Heart left ventricle (tissue), 13 donors: ENCODE measurements at regions not wholly inside any gene's neighbourhood (a gene's known extent, or its start where the extent isn't known, plus 50 kb on each side); places are given as distances from the start of the nearest gene placed in this dataset.

Experiments used
- CTCF ChIP-seq, 12 donors: fragments of 200-600 bp; sonication (generic) in 4 of 12; IDR thresholded peaks; one replicate each; pipeline versions ENCODE4 v1.5.0 to v1.8.0; 2018 to 2022; ENCODE audit warnings: antibody characterized with exemption in 12 of 12, mild to moderate bottlenecking in 5 of 12
- POLR2A ChIP-seq, 2 donors: fragments of 450-650 bp; IDR thresholded peaks; one replicate each; pipeline ENCODE4 v1.6.1; 2017; ENCODE audit warnings: antibody characterized with exemption in 2 of 2, mild to moderate bottlenecking in 2 of 2, moderate library complexity in 2 of 2
- donor health status: ischemic (EF 13 %, LVEDD 7.1; RV severe dilation, severe dysfunction).
- donor health status: DM: no; HTN: yes; CAD: no.
- donor health status: DM: no; HTN: no; CAD: no.
- donor health status: ischemic (EF 25% LVEDD 6.9; RV normal size, moderate dysfunction).
- donor health status: ischemic (EF 25% LVEDD 5.7; RV mildly dilated, moderate dysfunction).
- donor health status: ischemic (EF 35%, LVEDD 5.7; RV mildly dilated, moderate dysfunction).
- donor health status: nonischemic (EF 11% LVEDD 7.7; RV severe dilation, severe dysfunction).
- donor health status: DM: yes; HTN: yes; CAD: no.
- donor health status: PGD.
- donor health status: ischemic (EF 29% LVEDD 5.4; RV normal size, mild dysfunction).
- donor health status: nonischemic (EF 23%, LVEDD 6.1; RV moderate dilation, normal function).

GRCh38 chr4:30125868-30126267 is 594.3 kb upstream of the PCDH7 start:
- no peak for TF ChIP-seq CTCF (IDR thresholded peaks at IDR 0.05)
- TF ChIP-seq POLR2A (IDR thresholded peaks at IDR 0.05) = no peak
